GM12892 (cell line): ENCODE measurements at regions not wholly inside any gene's neighbourhood (a gene's known extent, or its start where the extent isn't known, plus 50 kb on each side); places are given as distances from the start of the nearest gene placed in this dataset.

Experiments
- POLR2A ChIP-seq: IDR thresholded peaks from 2 replicates; pipeline ENCODE4 v1.6.1; 2011; ENCODE audit warnings: low read depth, low read length, control low read depth
- POLR2AphosphoS5 ChIP-seq: IDR thresholded peaks from 2 replicates; pipeline ENCODE4 v1.6.1; 2011; ENCODE audit warnings: low read depth, low read length, control low read depth
- TAF1 ChIP-seq: IDR thresholded peaks from 2 replicates; pipeline ENCODE4 v1.6.1; 2011; ENCODE audit warnings: low read depth, mild to moderate bottlenecking, control low read depth, low read length, borderline replicate concordance

GRCh38 chr4:177008071-177008835 is 215.5 kb upstream of the VEGFC start:
- TF ChIP-seq TAF1 (no peak), POLR2A (no peak), POLR2AphosphoS5 (no peak)
